Germinal center (tissue), 1 donor: ENCODE measurements at regions not wholly inside any gene's neighbourhood (a gene's known extent, or its start where the extent isn't known, plus 50 kb on each side); places are given as distances from the start of the nearest gene placed in this dataset.

Source experiments
- DNase-seq: peaks from one replicate; pipeline ENCODE4 v3.0.0; 2012; ENCODE audit warnings: mixed read lengths, low spot score

GRCh38 chr5:174235221-174236011, 189.9 kb downstream of the NSG2 start:
- DNase-seq, result no peak

DNA sequence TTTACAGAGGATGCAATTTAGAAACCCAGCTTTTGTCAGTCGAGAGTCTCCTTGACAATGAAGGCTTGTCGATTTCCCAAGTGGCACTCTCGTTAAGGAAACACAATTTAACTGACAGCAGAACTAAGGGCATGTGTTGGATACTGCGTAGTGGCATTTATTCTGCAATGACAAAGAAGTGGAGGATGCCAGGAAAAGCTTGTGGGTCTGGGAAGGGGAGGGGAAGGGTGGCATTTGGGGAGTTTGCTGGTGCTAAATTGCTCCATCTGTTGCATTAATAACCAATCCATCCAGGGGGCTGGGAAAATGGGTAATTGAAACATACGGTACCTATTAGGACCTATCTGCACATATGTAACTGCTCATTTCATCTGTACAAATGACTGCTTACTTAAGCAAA, 190.6 kb downstream of the NSG2 start:
- DNase-seq, result no peak

DNA sequence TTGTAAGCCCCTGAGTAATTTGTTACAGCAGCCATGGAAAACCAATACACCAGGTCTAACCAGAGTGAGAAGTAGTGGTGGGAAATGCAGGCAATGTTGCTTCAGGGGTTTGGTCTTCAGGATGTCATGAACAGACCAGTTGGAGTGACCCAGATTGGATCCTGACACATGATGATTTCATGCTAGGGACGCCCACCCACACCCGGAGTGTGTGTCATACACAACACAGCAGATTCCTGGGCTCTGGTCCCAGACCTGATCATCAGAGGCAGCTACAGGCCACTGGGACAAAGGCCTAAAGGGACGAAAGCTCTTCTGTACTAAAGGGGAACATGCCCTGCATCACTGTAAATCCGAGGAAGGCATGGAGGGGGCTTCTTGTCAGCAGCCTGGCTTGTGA, 194.2 kb downstream of the NSG2 start:
- DNase-seq, result no peak

DNA sequence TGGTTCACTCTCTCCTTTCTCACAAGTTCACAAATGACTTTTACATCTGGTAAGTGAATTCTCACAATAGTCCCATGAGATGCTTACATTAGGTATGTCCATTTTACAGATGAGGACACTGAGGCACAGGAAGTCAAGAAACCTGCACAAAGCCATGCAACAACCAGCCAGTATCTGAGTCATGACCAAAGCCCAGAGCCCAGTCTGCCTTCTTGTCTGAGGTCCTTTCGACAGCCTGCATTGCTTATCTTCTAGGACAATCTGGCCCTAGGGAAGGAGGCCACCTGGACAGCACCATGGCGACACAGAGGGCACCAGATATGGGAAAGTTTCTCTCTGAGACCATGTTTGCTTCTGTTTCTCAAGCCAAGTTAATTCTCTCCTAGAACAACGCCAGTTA, 197.1 kb downstream of the NSG2 start:
- no peak for DNase-seq

DNA sequence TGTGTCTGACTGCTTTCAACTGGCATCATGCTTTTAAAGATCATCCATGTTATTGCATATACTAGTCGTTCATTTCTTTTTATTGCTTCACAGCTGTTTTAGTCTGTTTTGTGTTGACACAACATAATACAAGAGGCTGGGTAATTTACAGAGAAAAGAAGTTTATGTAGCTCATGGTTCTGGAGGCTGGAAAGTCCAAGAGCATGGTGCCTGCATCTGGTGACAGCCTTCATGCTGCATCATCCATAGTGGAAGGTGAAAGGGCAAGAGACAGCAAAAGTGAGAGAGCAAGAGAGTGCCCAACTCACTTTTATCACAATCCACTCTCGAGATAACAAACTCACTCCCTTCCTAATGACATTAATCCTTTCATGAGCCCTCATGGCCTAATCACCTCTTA, 198.4 kb downstream of the NSG2 start:
- no peak for DNase-seq

- no peak for DNase-seq
Observed at GRCh38 chr5:174245516-174246075, 200.1 kb downstream of the NSG2 start.

GRCh38 chr5:174246743-174247142, 201.2 kb downstream of the NSG2 start:
- no peak for DNase-seq

DNA sequence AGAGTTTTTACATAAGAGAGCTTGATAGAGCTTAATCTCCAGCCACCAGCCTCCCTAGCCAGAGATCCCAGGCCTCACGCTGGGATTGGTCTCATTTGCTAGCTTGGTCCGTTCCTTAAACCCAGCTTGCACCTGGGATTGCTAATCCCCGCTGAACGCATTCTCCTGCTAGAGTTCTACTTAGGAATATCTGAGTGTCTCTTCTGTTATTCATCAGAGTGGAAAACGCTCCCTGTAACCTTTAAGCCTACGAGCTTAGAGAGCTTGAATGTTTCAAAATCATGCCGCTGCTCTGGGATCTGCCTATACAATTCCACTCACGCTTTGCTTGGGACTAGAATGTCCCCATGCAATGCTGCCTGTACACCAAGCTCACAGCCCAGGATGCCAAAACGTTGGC, 201.8 kb downstream of the NSG2 start:
- DNase-seq, result no peak

- no peak for DNase-seq
Observed at GRCh38 chr5:174251305-174252000, 205.9 kb downstream of the NSG2 start.

- DNase-seq, result no peak
Observed at GRCh38 chr5:174252121-174252520, 206.6 kb downstream of the NSG2 start.

- no peak for DNase-seq
Observed at GRCh38 chr5:174259696-174260420, 214.4 kb downstream of the NSG2 start.

DNA sequence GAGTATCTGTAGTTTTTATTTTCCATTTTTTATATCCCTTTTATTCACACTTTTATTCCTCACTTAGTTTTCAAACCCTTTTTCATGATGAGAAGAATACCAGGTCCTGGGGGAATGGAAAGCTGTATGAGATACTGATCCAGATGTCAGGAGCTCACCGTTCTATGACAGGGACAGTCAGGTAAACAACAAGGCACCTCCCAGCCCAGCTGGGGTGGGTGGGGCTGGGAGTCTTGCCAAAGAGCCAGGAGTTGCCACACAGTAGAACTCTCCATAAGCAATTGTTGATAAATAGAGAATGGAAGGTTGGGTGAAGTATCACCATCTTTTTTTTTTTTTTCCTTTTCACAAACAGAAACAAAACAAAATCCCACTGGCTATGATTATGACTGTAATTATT, 225.8 kb downstream of the NSG2 start:
- DNase-seq, result no peak

- no peak for DNase-seq
Observed at GRCh38 chr5:174272671-174273070, 227.2 kb downstream of the NSG2 start.

- DNase-seq, result no peak
Observed at GRCh38 chr5:174273325-174273724, 227.8 kb downstream of the NSG2 start.

DNA sequence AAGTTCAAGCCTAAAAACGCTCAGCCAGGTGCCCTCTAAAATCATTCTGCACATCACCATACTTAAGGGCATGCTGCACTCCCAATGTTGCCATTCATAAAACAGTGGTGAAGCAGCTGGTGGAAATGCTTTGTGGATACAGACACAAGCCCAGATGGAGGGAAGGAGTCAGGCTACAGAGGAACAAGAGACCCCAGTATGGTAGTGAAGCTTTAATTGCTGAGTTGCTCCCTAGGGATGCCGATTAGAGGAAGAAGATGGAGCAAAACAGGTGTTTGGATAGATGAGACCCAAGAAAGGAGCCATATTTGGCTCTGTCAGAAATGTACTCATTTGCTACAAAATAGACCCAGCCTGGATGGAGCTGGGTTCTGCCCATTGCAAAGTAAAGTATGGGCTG, 230.5 kb downstream of the NSG2 start:
- DNase-seq, result no peak

DNA sequence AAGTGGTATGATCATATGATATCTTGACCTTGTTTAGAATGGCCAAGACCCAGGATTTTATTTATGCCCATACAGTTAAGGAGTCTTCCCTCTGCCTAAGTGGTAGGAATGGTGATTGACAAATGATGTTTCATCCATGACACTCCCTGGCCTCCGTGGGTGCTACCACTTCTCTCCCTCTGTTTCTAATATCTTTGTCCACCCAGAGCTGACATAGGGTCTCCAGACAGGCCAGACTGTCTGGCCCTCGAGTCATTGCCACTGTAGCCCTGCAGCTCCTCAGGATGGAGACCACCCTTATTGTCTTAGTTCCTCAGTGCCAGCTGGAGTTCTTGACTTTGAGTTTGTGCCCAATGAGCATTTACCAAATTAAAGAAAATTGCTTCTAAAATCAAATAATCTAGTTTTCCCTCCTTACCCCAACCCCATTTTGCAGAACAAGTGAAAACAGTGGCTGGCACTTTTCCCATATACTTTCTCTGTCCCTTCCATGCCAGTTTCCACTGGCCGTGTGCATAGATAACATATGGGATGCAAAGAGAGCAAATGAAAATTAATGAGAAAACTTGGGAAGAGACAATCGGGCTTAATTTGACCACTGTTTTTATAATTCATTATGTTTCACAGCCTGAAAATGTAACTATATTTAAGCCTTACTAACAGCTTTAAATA, 235.7 kb downstream of the NSG2 start:
- DNase-seq, result no peak

DNA sequence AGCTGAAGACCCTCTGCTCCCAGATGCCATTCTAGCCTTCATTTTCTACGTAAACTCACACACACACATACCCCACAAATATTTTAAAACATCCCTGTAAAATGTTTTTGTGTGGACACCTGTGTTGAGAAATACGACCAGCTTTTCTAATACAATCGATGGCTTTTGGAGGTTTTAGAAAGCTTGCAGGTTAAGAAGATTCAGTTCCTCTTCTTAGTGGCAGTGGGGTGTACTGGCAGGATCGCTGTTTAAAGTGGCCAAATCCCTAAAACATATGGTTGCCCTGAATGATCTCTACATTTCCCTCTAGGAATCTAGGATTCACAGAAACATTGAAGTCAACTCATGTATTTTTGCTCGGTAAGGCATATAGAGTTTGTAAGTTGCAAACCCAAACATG, 236.3 kb downstream of the NSG2 start:
- DNase-seq, result no peak

- DNase-seq, result no peak
Observed at GRCh38 chr5:174282391-174282790, 236.9 kb downstream of the NSG2 start.

- DNase-seq, result no peak
Observed at GRCh38 chr5:174283211-174284005, 237.9 kb downstream of the NSG2 start.

DNA sequence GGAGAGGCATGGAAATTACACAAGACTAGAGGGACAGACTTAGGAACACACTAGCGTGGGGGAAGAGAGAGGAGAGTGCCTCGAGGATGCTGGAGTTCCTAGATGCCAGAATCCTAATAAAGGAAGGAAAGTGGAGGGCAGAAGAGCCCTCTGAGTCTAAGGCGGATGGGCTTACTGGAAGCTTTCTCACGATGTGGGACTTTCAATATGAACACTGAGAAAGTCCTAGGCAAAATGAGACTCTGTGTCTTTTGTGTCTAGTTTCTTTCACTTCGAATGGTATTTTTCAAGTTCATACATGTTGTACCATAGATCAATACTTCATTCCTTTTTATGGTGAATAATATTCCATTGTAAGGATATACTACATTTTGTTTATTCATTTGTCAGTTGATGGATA, 239.4 kb downstream of the NSG2 start:
- DNase-seq, result no peak

DNA sequence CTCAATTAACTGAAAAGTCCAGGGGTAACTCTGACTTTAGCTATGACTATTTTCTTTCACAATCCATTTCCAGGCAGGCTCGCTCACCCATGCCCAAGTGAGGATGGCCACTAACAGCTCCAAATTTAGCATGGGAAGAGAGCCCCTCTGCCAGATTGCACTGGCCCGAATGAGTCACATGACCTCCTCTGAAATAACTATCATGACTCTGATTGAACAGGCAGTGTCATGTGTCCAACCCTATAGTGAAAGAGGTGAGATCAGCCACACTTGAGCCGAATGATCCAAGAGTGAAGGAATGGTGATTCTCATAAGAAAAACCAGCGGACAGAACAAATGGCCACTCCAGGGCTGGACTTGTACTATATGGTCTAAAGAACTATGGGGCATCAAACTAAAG, 242.3 kb downstream of the NSG2 start:
- no peak for DNase-seq
